Epithelial cell of proximal tubule (primary cell): ENCODE measurements at regions not wholly inside any gene's neighbourhood (a gene's known extent, or its start where the extent isn't known, plus 50 kb on each side); places are given as distances from the start of the nearest gene placed in this dataset.

Source experiments
- DNase-seq: peaks from one replicate; pipeline ENCODE4 v3.0.0-alpha.2; 2011; ENCODE audit warnings: low read depth
- H3K4me3 ChIP-seq: 2 replicates; pipeline ENCODE4 v1.5.1; 2011; ENCODE audit warnings: low read depth, mild to moderate bottlenecking, low read length
- TF ChIP-seq, protein P1 (sequence below): conservative IDR thresholded peaks from 2 replicates; pipeline ENCODE4 v1.5.1; 2012; ENCODE audit warnings: low read depth, mild to moderate bottlenecking, low read length

DNA sequence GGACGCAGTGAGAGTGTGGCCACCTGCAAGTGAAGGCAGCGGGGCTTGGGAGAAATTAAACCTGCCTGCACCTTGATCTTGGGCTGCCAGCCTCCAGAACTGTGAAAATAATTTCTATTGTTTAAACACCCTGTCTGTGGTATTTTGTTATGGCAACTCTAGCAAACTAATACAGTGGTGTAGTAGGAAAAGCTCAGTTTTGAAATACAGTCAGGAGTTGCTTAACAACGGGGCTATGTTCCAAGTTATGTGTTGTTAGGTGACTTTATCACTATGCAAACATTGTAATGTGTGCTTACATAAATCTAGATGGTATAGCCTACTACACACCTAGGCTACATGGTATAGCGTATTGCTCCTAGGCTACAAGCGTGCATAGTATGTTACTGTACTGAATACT, 93.4 kb upstream of the FN1 start:
- TF ChIP-seq, protein P1, sequence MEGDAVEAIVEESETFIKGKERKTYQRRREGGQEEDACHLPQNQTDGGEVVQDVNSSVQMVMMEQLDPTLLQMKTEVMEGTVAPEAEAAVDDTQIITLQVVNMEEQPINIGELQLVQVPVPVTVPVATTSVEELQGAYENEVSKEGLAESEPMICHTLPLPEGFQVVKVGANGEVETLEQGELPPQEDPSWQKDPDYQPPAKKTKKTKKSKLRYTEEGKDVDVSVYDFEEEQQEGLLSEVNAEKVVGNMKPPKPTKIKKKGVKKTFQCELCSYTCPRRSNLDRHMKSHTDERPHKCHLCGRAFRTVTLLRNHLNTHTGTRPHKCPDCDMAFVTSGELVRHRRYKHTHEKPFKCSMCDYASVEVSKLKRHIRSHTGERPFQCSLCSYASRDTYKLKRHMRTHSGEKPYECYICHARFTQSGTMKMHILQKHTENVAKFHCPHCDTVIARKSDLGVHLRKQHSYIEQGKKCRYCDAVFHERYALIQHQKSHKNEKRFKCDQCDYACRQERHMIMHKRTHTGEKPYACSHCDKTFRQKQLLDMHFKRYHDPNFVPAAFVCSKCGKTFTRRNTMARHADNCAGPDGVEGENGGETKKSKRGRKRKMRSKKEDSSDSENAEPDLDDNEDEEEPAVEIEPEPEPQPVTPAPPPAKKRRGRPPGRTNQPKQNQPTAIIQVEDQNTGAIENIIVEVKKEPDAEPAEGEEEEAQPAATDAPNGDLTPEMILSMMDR, result no peak
- no peak for DNase-seq
- no peak overlapping the region for H3K4me3 ChIP-seq

DNA sequence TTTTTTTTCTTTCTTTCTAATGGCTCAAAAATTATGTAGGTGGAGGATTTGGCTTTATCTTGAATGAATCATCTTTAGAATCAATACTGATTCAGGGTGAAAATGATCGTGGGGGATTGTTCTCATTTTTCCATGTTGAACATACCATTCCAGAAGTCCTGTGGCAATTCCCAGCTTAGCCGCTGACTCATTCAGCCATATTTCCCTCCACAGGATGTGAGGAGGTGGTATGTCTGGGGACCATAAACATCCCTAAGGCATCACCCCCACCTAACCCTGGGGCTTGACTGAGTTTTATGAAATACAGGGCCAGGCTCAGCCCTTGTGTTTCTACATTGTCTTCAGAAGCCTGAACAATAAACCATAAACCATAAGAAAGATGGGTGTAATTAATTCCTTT, 92.7 kb upstream of the FN1 start:
- H3K4me3 ChIP-seq, result no peak overlapping the region
- peak; percentile 16 for DNase-seq
- TF ChIP-seq, protein P1, result no peak

DNA sequence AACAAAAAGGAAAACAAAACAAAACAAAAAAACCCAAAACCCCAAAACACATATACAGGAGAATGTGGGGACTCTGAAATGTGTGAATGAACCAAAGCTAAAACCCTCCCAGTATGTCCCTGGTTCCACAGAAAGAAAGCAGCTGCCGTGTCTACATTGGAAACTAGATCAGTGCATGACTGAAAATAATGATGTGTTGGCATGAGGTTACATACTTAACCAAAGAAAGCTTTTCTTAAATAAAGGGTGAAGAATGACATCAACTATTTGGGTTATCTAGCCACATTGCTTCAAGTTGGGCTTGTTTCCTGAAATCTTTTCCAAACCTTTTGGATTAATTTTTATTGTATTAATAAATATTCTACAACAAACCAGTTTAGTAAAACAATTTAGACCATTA, 91.9 kb upstream of the FN1 start:
- TF ChIP-seq, protein P1, result no peak
- no peak for DNase-seq
- H3K4me3 ChIP-seq, result no peak overlapping the region

DNA sequence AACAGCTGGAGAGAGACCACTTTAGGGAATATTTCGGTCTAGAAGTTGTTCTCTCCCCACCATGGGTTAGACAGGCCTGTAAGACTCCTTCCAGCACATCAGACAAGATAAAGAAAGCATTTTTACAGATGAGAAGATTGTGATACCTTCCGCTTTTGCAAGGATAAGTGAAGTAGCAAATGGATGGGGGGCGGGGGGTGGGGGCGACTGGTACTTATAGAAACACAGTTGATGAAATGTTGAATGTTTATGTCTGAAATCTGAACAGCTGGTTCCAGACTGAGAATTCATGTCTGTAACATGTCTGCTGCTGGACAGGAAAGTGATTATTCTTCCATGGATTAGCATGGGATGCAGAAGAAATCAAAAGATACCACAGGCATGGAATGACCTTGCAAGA, 90.5 kb upstream of the FN1 start:
- TF ChIP-seq, protein P1, result no peak
- DNase-seq, result no peak
- H3K4me3 ChIP-seq, result no peak overlapping the region

DNA sequence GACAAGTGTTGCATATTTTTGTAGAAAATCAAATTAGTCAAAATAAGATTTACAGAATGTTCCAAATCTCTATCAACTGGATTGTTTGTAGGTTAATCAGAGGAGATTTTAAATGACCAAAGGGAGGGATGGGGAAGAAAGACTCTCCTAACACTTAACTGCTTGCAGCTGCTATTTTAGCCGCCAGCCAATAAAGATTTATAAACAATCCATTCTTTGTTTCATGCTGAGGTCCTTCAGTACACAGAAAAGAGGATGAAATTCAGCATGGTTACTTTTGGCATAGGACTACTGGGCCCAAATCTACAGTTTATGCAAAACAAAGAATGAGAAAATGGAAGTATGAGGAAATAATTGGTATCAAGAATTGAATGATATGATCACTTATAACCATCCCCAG, 86.4 kb upstream of the FN1 start:
- TF ChIP-seq, protein P1, result no peak
- no peak for DNase-seq
- H3K4me3 ChIP-seq, result no peak overlapping the region

DNA sequence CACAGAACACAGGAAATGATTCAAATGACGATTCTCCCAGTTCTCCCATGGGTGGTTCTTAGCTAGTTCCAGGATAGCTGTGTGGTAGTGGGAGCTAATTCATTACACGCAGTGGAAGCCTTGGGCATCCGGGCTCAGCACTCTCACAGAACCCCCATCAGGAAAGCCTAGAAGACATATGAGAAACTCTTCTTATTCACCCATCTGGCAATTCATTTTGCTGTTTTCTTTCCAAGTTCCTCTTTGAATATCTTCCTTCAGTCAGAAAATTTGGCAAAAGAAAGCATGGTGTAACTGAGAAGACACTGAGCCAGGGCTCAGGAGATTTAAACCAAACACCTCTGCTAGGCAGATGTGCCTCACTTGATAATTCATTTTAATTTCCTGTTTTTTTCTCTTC, 85.2 kb upstream of the FN1 start:
- DNase-seq, result no peak
- no peak overlapping the region for H3K4me3 ChIP-seq
- TF ChIP-seq, protein P1, result no peak

DNA sequence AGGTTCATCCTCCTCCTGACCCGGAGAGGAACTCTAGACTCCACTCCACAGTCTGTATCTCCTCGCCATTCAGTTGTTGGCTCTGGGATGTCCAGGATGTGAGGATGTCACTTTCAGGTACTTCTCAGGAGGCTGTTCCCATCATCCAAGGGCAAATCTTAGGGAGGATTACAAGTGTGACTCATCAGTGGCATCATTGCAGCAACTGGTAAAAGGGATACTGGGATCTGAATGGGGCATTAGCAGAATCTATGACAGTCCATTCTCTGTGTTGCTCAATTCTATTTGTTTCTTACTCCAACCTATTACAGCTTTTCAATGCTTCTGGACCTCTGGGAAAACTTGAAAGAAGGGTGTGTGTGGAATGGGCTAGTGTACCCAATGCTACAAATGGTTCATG, 81.5 kb upstream of the FN1 start:
- DNase-seq, result no peak
- TF ChIP-seq, protein P1, result no peak
- no peak overlapping the region for H3K4me3 ChIP-seq
